Parathyroid adenoma (tissue), 2 donors: ENCODE measurements at regions not wholly inside any gene's neighbourhood (a gene's known extent, or its start where the extent isn't known, plus 50 kb on each side); places are given as distances from the start of the nearest gene placed in this dataset.

Experiments used
- H2AFZ ChIP-seq: fragments of 300-600 bp; sonication (generic); one replicate; pipeline ENCODE4 v1.7.0; 2017; ENCODE audit warnings: antibody characterized with exemption, mild to moderate bottlenecking
- H3K27ac ChIP-seq: fragments of 300-600 bp; sonication (generic); one replicate; pipeline ENCODE4 v1.7.0; 2017
- H3K27me3 ChIP-seq: fragments of 300-600 bp; sonication (generic); one replicate; pipeline ENCODE4 v1.7.0; 2017; ENCODE audit warnings: low read length; ENCODE audit not compliant: control insufficient read depth, insufficient read depth
- H3K36me3 ChIP-seq: fragments of 300-600 bp; sonication (generic); one replicate; pipeline ENCODE4 v1.7.0; 2017; ENCODE audit warnings: low read length; ENCODE audit not compliant: control insufficient read depth, insufficient read depth
- H3K4me1 ChIP-seq: fragments of 300-600 bp; sonication (generic); one replicate; pipeline ENCODE4 v1.7.0; 2017; ENCODE audit warnings: control low read depth
- H3K4me2 ChIP-seq: fragments of 300-600 bp; sonication (generic); one replicate; pipeline ENCODE4 v1.7.0; 2017; ENCODE audit warnings: low read length
- H3K4me3 ChIP-seq: fragments of 300-600 bp; sonication (generic); one replicate; pipeline ENCODE4 v1.7.0; 2017; ENCODE audit warnings: low read depth, low read length
- H3K79me2 ChIP-seq: fragments of 300-600 bp; sonication (generic); one replicate; pipeline ENCODE4 v1.7.0; 2017; ENCODE audit warnings: control low read depth
- H3K9ac ChIP-seq: fragments of 300-600 bp; sonication (generic); one replicate; pipeline ENCODE4 v1.7.0; 2017; ENCODE audit warnings: mild to moderate bottlenecking
- H3K9me3 ChIP-seq: fragments of 300-600 bp; sonication (generic); one replicate; pipeline ENCODE4 v1.7.0; 2017; ENCODE audit warnings: low read length; ENCODE audit not compliant: control insufficient read depth
- TF ChIP-seq, protein P1 (sequence below): fragments of 300-600 bp; sonication (generic); IDR thresholded peaks from one replicate; pipeline ENCODE4 v1.7.0; 2017; ENCODE audit warnings: antibody characterized with exemption, mild to moderate bottlenecking
- donor health status: primary hyperparathyroidism.

DNA sequence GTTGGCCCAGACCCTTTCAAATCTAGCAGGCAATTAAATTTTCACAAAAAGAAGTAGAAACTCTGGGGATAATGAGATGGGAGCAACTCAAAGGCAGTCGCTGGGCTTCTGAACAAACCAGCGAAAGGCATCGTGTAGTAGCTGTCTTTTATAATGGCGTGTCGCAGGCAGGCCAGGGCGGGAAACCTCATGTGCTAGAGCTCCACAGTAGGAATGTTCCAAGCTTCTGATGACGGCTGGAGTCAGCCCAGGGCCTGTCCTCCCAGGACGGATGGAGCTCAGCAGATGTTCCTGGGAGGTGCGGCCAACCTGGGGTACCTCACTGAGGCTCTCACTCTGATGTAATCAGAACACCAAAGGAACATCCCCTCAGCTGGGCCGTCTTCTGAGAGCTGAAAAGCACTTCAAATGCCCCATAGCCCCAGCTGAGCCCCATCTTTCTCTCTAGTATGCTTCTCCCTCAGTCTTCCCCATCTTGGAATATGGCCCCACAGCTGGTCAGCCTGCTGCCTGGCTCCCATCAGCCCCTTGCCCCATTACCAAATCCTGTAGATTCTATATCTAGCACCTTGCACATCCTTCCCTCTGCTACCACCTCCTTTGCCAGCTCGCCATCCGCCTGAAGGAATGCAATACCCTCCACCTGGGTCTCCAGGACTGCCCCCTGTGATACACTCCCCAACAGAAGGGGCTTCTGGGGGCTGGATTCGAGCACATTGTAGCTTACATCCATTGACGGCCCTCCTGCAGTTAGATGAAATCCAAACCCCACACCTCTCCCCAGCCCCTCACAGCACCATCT lies 54.9 kb upstream of the ATP2B2 start:
- TF ChIP-seq, protein P1, sequence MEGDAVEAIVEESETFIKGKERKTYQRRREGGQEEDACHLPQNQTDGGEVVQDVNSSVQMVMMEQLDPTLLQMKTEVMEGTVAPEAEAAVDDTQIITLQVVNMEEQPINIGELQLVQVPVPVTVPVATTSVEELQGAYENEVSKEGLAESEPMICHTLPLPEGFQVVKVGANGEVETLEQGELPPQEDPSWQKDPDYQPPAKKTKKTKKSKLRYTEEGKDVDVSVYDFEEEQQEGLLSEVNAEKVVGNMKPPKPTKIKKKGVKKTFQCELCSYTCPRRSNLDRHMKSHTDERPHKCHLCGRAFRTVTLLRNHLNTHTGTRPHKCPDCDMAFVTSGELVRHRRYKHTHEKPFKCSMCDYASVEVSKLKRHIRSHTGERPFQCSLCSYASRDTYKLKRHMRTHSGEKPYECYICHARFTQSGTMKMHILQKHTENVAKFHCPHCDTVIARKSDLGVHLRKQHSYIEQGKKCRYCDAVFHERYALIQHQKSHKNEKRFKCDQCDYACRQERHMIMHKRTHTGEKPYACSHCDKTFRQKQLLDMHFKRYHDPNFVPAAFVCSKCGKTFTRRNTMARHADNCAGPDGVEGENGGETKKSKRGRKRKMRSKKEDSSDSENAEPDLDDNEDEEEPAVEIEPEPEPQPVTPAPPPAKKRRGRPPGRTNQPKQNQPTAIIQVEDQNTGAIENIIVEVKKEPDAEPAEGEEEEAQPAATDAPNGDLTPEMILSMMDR, result no peak
- no peaks in the 10 kb centered on the region for H3K27me3 ChIP-seq
- no peak overlapping the region for H2AFZ ChIP-seq
- no peaks in the 10 kb centered on the region for H3K36me3 ChIP-seq
- no peaks in the 10 kb centered on the region for H3K9me3 ChIP-seq
- no peaks in the 10 kb centered on the region for H3K4me1 ChIP-seq
- no peak overlapping the region for H3K4me2 ChIP-seq
- no peaks in the 10 kb centered on the region for H3K79me2 ChIP-seq
- H3K27ac ChIP-seq, result no peak overlapping the region
- H3K4me3 ChIP-seq, result no peak overlapping the region
- no peak overlapping the region for H3K9ac ChIP-seq

DNA sequence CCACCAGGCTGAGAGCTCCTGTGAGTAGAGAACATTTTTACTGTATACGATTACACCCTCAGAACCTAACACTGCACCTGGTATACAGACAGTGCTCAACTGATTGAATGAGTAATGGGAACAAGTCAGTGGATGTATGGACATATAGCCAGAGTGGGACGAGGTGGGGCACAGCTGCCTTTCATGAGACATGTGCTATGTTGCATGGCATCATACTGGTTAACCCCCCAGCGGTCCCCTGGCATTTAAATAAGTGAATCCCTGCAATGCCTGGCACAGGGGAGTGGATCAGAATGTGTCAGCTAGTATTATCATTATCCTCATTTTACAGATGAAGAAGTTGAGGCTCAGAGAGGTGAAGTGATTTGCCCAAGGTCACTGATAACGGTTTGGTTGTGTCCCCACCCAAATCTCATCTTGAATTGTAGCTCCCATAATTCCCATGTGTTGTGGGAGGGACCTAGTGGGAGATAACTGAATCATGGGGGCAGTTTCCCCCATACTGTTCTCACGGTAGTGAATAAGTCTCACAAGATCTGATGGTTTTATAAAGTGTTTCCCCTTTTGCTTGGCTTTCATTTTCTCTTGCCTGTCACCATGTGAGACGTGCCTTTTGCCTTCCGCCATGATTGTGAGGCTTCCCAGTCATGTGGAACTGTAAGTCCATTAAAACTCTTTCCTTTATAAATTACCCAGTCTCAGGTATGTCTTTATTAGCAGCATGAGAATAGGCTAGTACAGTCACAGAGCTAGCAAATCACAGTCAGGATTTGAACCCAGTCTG lies 56.0 kb upstream of the ATP2B2 start:
- Histone ChIP-seq H3K27me3 (no peaks in the 10 kb centered on the region), H3K4me1 (no peaks in the 10 kb centered on the region), H3K9me3 (no peaks in the 10 kb centered on the region), H3K36me3 (no peaks in the 10 kb centered on the region), H2AFZ (no peak overlapping the region), H3K4me2 (no peak overlapping the region), H3K9ac (no peak overlapping the region), H3K4me3 (no peak overlapping the region), H3K79me2 (no peaks in the 10 kb centered on the region), H3K27ac (no peak overlapping the region)
- TF ChIP-seq, protein P1, result no peak

GRCh38 chr3:10561946-10562560 lies 56.7 kb upstream of the ATP2B2 start:
- no peaks in the 10 kb centered on the region for H3K79me2 ChIP-seq
- no peaks in the 10 kb centered on the region for H3K36me3 ChIP-seq
- no peaks in the 10 kb centered on the region for H3K4me1 ChIP-seq
- no peak overlapping the region for H2AFZ ChIP-seq
- H3K9ac ChIP-seq, result no peak overlapping the region
- no peaks in the 10 kb centered on the region for H3K9me3 ChIP-seq
- H3K4me2 ChIP-seq, result no peak overlapping the region
- H3K27me3 ChIP-seq, result no peaks in the 10 kb centered on the region
- TF ChIP-seq, protein P1, result no peak
- no peak overlapping the region for H3K27ac ChIP-seq
- H3K4me3 ChIP-seq, result no peak overlapping the region

- no peaks in the 10 kb centered on the region for H3K4me1 ChIP-seq
- no peaks in the 10 kb centered on the region for H3K9me3 ChIP-seq
- no peak overlapping the region for H3K4me3 ChIP-seq
- TF ChIP-seq, protein P1, result no peak
- no peaks in the 10 kb centered on the region for H3K36me3 ChIP-seq
- no peaks in the 10 kb centered on the region for H3K27me3 ChIP-seq
- H3K9ac ChIP-seq, result no peak overlapping the region
- no peak overlapping the region for H2AFZ ChIP-seq
- no peak overlapping the region for H3K4me2 ChIP-seq
- H3K79me2 ChIP-seq, result no peaks in the 10 kb centered on the region
- H3K27ac ChIP-seq, result no peak overlapping the region
Measured at GRCh38 chr3:10563396-10563795, 58.0 kb upstream of the ATP2B2 start.
